H1 (cell line): ENCODE measurements at regions not wholly inside any gene's neighbourhood (a gene's known extent, or its start where the extent isn't known, plus 50 kb on each side); places are given as distances from the start of the nearest gene placed in this dataset.
"Not testable (repeated sequence)": the region's sequence is repeated elsewhere in the genome, so short reads cannot be mapped to it uniquely, and the experiment has no call there.

ENCODE experiments used
- CTCF ChIA-PET: fragments of 300-600 bp; sonication (Branson Sonifier 250); formaldehyde crosslinking; loops from one replicate; lab custom pipeline; 2021; ENCODE audit not compliant: partially characterized antibody; lab: Charles Lee
- POLR2A ChIA-PET: fragments of 300-600 bp; sonication (Branson Sonifier 250); formaldehyde crosslinking; loops from one replicate; lab custom pipeline; 2021; ENCODE audit warnings: inconsistent platforms; ENCODE audit not compliant: partially characterized antibody; lab: Charles Lee
- DNase-seq, 2 experiments: peaks; one replicate each; pipeline versions ENCODE4 v3.0.0 to v3.0.0-alpha.2; 2010 to 2022; ENCODE audit warnings: low spot score in 2 of 2, low read depth in 1 of 2, mixed read lengths in 1 of 2
- FAIRE-seq: peaks from 2 replicates; lab custom pipeline; 2011; peaks lifted over from hg19 to GRCh38; lab: Jason Lieb, UNC
- H2AFZ ChIP-seq: 2 replicates; pipeline ENCODE4 v1.8.1; 2012; ENCODE audit warnings: low read length, inconsistent platforms
- H2AK5ac ChIP-seq: 2 replicates; pipeline ENCODE4 v1.6.1; 2013; ENCODE audit warnings: low read depth, low read length
- H2BK120ac ChIP-seq: replicated peaks from 2 replicates; pipeline ENCODE3; 2013; ENCODE audit warnings: low read depth, low read length, inconsistent platforms
- H2BK12ac ChIP-seq: 2 replicates; pipeline ENCODE4 v1.6.1; 2013; ENCODE audit warnings: low read depth, low read length
- H2BK15ac ChIP-seq: 2 replicates; pipeline ENCODE4 v1.6.1; 2013; ENCODE audit warnings: low read length
- H2BK20ac ChIP-seq: 2 replicates; pipeline ENCODE4 v1.6.1; 2013; ENCODE audit warnings: low read length
- H2BK5ac ChIP-seq: 2 replicates; pipeline ENCODE4 v1.6.1; 2013; ENCODE audit warnings: low read depth, low read length
- H3K14ac ChIP-seq: 2 replicates; pipeline ENCODE4 v1.6.1; 2013; ENCODE audit warnings: inconsistent platforms; ENCODE audit not compliant: insufficient read length
- H3K18ac ChIP-seq: 2 replicates; pipeline ENCODE4 v1.6.1; 2013; ENCODE audit warnings: low read length; ENCODE audit errors: extremely low read depth
- H3K23ac ChIP-seq: 2 replicates; pipeline ENCODE4 v1.6.1; 2013; ENCODE audit warnings: inconsistent platforms; ENCODE audit not compliant: insufficient read length
- H3K23me2 ChIP-seq: 2 replicates; pipeline ENCODE4 v1.6.1; 2013; ENCODE audit warnings: low read depth, low read length
- H3K27ac ChIP-seq: 2 replicates; pipeline ENCODE4 v1.6.1; 2011; ENCODE audit warnings: low read depth, low read length, inconsistent platforms
- H3K27me3 ChIP-seq, 4 experiments: replicated peaks in 1 of 4; 1 replicate in 1 of 4; 2 replicates in 3 of 4; pipeline versions ENCODE4 v1.6.1 to v1.8.1; 2011 to 2013; ENCODE audit warnings: low read length in 3 of 4, mild to moderate bottlenecking in 3 of 4, inconsistent platforms in 2 of 4, mixed read lengths in 2 of 4, moderate library complexity in 1 of 4; ENCODE audit not compliant: control insufficient read depth in 3 of 4, insufficient read depth in 3 of 4; ENCODE audit errors: extremely low read depth in 1 of 4
- H3K36me3 ChIP-seq, 4 experiments: 2 replicates each; pipeline versions ENCODE4 v1.6.1 to v1.8.1; 2011 to 2013; ENCODE audit warnings: mild to moderate bottlenecking in 4 of 4, low read length in 3 of 4, moderate library complexity in 2 of 4, control low read depth in 1 of 4, inconsistent platforms in 1 of 4; ENCODE audit not compliant: insufficient read depth in 4 of 4, control insufficient read depth in 2 of 4
- H3K4ac ChIP-seq: replicated peaks from 2 replicates; pipeline ENCODE3; 2013; ENCODE audit warnings: low read length, low read depth, mixed read lengths, inconsistent platforms; ENCODE audit not compliant: insufficient read length
- H3K4me1 ChIP-seq, 4 experiments: replicated peaks in 1 of 4; 1 replicate in 1 of 4; 2 replicates in 3 of 4; pipeline versions ENCODE4 v1.6.1 to v1.8.1; 2011 to 2013; ENCODE audit warnings: low read length in 3 of 4, inconsistent platforms in 2 of 4, mixed read lengths in 1 of 4; ENCODE audit not compliant: insufficient read depth in 4 of 4, control insufficient read depth in 3 of 4
- H3K4me2 ChIP-seq, 2 experiments: 2 replicates each; pipeline versions ENCODE4 v1.6.1 to v1.8.1; 2011 to 2013; ENCODE audit warnings: low read depth in 2 of 2, low read length in 2 of 2, control low read depth in 1 of 2, inconsistent platforms in 1 of 2, mild to moderate bottlenecking in 1 of 2; ENCODE audit not compliant: insufficient read depth in 1 of 2
- H3K4me3 ChIP-seq, 4 experiments: fragments of 200-600, 300-600 bp in 1 of 4; sonication (generic), shearing (Covaris generic), sonication (Bioruptor Twin) in 1 of 4; 2 replicates each; pipeline versions ENCODE4 v1.5.1 to v1.8.1; 2011 to 2016; ENCODE audit warnings: low read length in 4 of 4, low read depth in 3 of 4, control low read depth in 2 of 4, inconsistent platforms in 2 of 4, mild to moderate bottlenecking in 2 of 4, mixed read lengths in 1 of 4, moderate library complexity in 1 of 4; ENCODE audit not compliant: insufficient read depth in 2 of 4; ENCODE audit errors: extremely low read depth in 1 of 4
- H3K56ac ChIP-seq: replicated peaks from 2 replicates; pipeline ENCODE3; 2013; ENCODE audit warnings: low read depth, mild to moderate bottlenecking, mixed read lengths, low read length, inconsistent platforms; ENCODE audit not compliant: insufficient read length
- H3K79me1 ChIP-seq: 2 replicates; pipeline ENCODE4 v1.6.1; 2013; ENCODE audit warnings: low read depth, low read length, control low read depth
- H3K79me2 ChIP-seq, 2 experiments: 2 replicates each; pipeline versions ENCODE4 v1.6.1 to v1.8.1; 2012 to 2013; ENCODE audit warnings: low read length in 2 of 2, mild to moderate bottlenecking in 2 of 2, inconsistent platforms in 1 of 2; ENCODE audit not compliant: insufficient read depth in 2 of 2, control insufficient read depth in 1 of 2
- H3K9ac ChIP-seq, 4 experiments: replicated peaks in 1 of 4; 1 replicate in 1 of 4; 2 replicates in 3 of 4; pipeline versions ENCODE4 v1.6.1 to v1.8.1; 2011 to 2013; ENCODE audit warnings: low read depth in 3 of 4, low read length in 3 of 4, control low read depth in 2 of 4, mild to moderate bottlenecking in 2 of 4, moderate library complexity in 2 of 4, inconsistent platforms in 1 of 4; ENCODE audit errors: extremely low read depth in 1 of 4
- H3K9me3 ChIP-seq, 2 experiments: 2 replicates each; pipeline versions ENCODE4 v1.6.1 to v1.8.1; 2012 to 2013; ENCODE audit warnings: mild to moderate bottlenecking in 2 of 2, moderate library complexity in 2 of 2, control low read depth in 1 of 2, inconsistent platforms in 1 of 2, low read depth in 1 of 2, low read length in 1 of 2, mixed read lengths in 1 of 2; ENCODE audit not compliant: insufficient read depth in 2 of 2
- H4K20me1 ChIP-seq, 2 experiments: replicated peaks in 1 of 2; 2 replicates each; pipeline versions ENCODE3 to v1.8.1; 2011 to 2013; ENCODE audit warnings: inconsistent platforms in 2 of 2, low read length in 2 of 2, mild to moderate bottlenecking in 1 of 2; ENCODE audit not compliant: insufficient read depth in 2 of 2, control insufficient read depth in 1 of 2
- H4K5ac ChIP-seq: 2 replicates; pipeline ENCODE4 v1.6.1; 2013; ENCODE audit warnings: low read length, low read depth, mixed read lengths, inconsistent platforms; ENCODE audit not compliant: insufficient read length
- H4K8ac ChIP-seq: 2 replicates; pipeline ENCODE4 v1.8.0; 2013; ENCODE audit warnings: mild to moderate bottlenecking, moderate library complexity, low read length, inconsistent platforms; ENCODE audit not compliant: insufficient read depth; ENCODE audit errors: extremely low read depth
- H4K91ac ChIP-seq: replicated peaks from 2 replicates; pipeline ENCODE3; 2013; ENCODE audit warnings: low read length, mixed read lengths, inconsistent platforms; ENCODE audit not compliant: insufficient read length
- CTCF ChIP-seq, 3 experiments: IDR thresholded peaks; 1 replicate in 2 of 3; 2 replicates in 1 of 3; pipeline versions ENCODE4 v1.5.1 to v1.6.1; 2011; ENCODE audit warnings: low read length in 3 of 3, mild to moderate bottlenecking in 3 of 3, inconsistent platforms in 2 of 3, low read depth in 1 of 3, moderate library complexity in 1 of 3; ENCODE audit not compliant: insufficient read depth in 1 of 3; ENCODE audit errors: control extremely low read depth in 1 of 3
- RAD21 ChIP-seq, 2 experiments: IDR thresholded peaks in 1 of 2; conservative IDR thresholded peaks in 1 of 2; 2 replicates each; pipeline ENCODE4 v1.6.1; 2011; ENCODE audit warnings: low read depth in 2 of 2, low read length in 2 of 2, improper control_type of control experiment in 1 of 2, inconsistent platforms in 1 of 2, mild to moderate bottlenecking in 1 of 2, moderate library complexity in 1 of 2
- WGBS, 2 experiments: shearing (Covaris generic) in 1 of 2; methylation state at CpG; one replicate each; pipeline versions ENCODE4 v1.1.6 to v1.1.7; 2013 to 2015; ENCODE audit warnings: low lambda C conversion rate in 2 of 2, mixed read lengths in 2 of 2, inconsistent platforms in 1 of 2, low coverage in 1 of 2, missing lambda C conversion rate in 1 of 2; ENCODE audit not compliant: insufficient replicate concordance in 2 of 2, insufficient coverage in 1 of 2, insufficient read length in 1 of 2; ENCODE audit errors: extremely low coverage in 1 of 2, missing lambda C conversion rate in 1 of 2; 5-methylcytosine and 5-hydroxymethylcytosine counted together

GRCh38 chr2:89095060-89095459, 403.6 kb downstream of the RPIA start:
- H4K8ac ChIP-seq, H3K4me2 ChIP-seq, H3K18ac ChIP-seq, H3K9me3 ChIP-seq, H2AFZ ChIP-seq, DNase-seq, H3K27ac ChIP-seq, H3K23me2 ChIP-seq, H3K23ac ChIP-seq, H3K4me1 ChIP-seq, H2BK20ac ChIP-seq, H3K79me1 ChIP-seq, H4K5ac ChIP-seq, CTCF ChIA-PET, H3K79me2 ChIP-seq, FAIRE-seq, H3K9ac ChIP-seq, POLR2A ChIA-PET, H3K36me3 ChIP-seq, H3K27me3 ChIP-seq, H2BK15ac ChIP-seq, H3K56ac ChIP-seq, H3K4me3 ChIP-seq, H4K91ac ChIP-seq, H2BK5ac ChIP-seq, H2BK12ac ChIP-seq, H2BK120ac ChIP-seq, H2AK5ac ChIP-seq, H3K14ac ChIP-seq, H4K20me1 ChIP-seq, H3K4ac ChIP-seq: not testable (repeated sequence)
- WGBS, 2 experiments, result 46% methylated on average over 4 of the region's 4 CpGs; no CpG with 5 or more reads in 1 of the 2 experiments
- TF ChIP-seq RAD21 (IDR thresholded peaks at IDR 0.05 in 1 of 2, conservative IDR thresholded peaks at IDR 0.05 in 1 of 2; ENCODE audit: low read depth in 2 of 2, low read length in 2 of 2) (peak; percentile 17 to 23; a peak in 2 of 4 replicates), CTCF (IDR thresholded peaks at IDR 0.05; ENCODE audit: control extremely low read depth in 1 of 3, insufficient read depth in 1 of 3, low read depth in 1 of 3, low read length in 3 of 3) (peak in 2 of 3 experiments; percentile 28 to 41; a peak in 2 of 4 replicates)
